22Rv1 (cell line): ENCODE measurements at regions not wholly inside any gene's neighbourhood (a gene's known extent, or its start where the extent isn't known, plus 50 kb on each side); places are given as distances from the start of the nearest gene placed in this dataset.

Source experiments
- ZFX ChIP-seq: fragments of 450-650 bp; IDR thresholded peaks from 2 replicates; pipeline ENCODE4 v1.6.1; 2017; ENCODE audit warnings: antibody characterized with exemption, borderline replicate concordance
- TF ChIP-seq, protein P1 (sequence below): fragments of 450-650 bp; IDR thresholded peaks from 2 replicates; pipeline ENCODE4 v1.5.1; 2017; ENCODE audit warnings: mild to moderate bottlenecking

DNA sequence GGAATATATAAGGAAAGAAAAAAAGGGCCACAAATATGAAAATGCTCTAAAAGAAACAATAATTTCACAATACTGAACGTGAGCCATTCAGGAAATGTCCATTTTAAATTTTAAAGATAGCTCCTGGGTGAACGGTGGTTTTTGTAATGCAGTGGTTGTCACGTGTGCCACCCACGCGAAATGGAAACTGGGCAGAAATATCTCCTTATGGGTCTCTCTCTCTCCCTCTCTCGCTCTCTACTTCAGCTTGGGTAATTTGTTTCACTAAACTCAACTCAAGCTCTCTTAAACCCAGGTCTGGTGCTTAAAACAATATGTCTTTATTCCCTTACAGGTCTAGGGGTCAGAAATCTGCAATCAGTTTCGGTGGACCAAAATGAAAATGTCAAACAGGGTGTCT is 150.8 kb downstream of the OR2B2 start:
- TF ChIP-seq, protein P1, sequence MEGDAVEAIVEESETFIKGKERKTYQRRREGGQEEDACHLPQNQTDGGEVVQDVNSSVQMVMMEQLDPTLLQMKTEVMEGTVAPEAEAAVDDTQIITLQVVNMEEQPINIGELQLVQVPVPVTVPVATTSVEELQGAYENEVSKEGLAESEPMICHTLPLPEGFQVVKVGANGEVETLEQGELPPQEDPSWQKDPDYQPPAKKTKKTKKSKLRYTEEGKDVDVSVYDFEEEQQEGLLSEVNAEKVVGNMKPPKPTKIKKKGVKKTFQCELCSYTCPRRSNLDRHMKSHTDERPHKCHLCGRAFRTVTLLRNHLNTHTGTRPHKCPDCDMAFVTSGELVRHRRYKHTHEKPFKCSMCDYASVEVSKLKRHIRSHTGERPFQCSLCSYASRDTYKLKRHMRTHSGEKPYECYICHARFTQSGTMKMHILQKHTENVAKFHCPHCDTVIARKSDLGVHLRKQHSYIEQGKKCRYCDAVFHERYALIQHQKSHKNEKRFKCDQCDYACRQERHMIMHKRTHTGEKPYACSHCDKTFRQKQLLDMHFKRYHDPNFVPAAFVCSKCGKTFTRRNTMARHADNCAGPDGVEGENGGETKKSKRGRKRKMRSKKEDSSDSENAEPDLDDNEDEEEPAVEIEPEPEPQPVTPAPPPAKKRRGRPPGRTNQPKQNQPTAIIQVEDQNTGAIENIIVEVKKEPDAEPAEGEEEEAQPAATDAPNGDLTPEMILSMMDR, result no peak
- no peak for TF ChIP-seq ZFX
